Suprapubic skin (tissue), 4 donors: ENCODE measurements at regions not wholly inside any gene's neighbourhood (a gene's known extent, or its start where the extent isn't known, plus 50 kb on each side); places are given as distances from the start of the nearest gene placed in this dataset.

ENCODE experiments used
- DNase-seq, 2 donors: peaks; one replicate each; pipeline ENCODE4 v3.0.0-alpha.2; 2019; ENCODE audit warnings: low spot score in 2 of 2
- H3K27ac ChIP-seq: fragments of 200-600 bp; sonication (generic); one replicate; pipeline ENCODE4 v1.5.1; 2019
- H3K27me3 ChIP-seq: fragments of 200-600 bp; sonication (generic); one replicate; pipeline ENCODE4 v1.5.1; 2019
- H3K36me3 ChIP-seq: fragments of 200-600 bp; sonication (generic); one replicate; pipeline ENCODE4 v1.5.1; 2019
- H3K4me1 ChIP-seq: fragments of 200-600 bp; sonication (generic); one replicate; pipeline ENCODE4 v1.5.1; 2019
- H3K4me3 ChIP-seq: fragments of 200-600 bp; sonication (generic); one replicate; pipeline ENCODE4 v1.5.1; 2019; ENCODE audit warnings: mild to moderate bottlenecking
- H3K9me3 ChIP-seq: fragments of 200-600 bp; sonication (generic); one replicate; pipeline ENCODE4 v1.5.1; 2019
- EP300 ChIP-seq: sonication (generic); formaldehyde crosslinking; IDR thresholded peaks from one replicate; pipeline ENCODE4 v1.6.1; 2017; ENCODE audit warnings: antibody characterized with exemption
- POLR2A ChIP-seq, 2 donors: fragments of 450-650 bp; IDR thresholded peaks; one replicate each; pipeline ENCODE4 v1.6.1; 2017; ENCODE audit warnings: antibody characterized with exemption in 2 of 2, mild to moderate bottlenecking in 2 of 2, moderate library complexity in 2 of 2
- POLR2AphosphoS5 ChIP-seq, 3 donors: sonication (generic); formaldehyde crosslinking; IDR thresholded peaks; one replicate each; pipeline ENCODE4 v1.6.1; 2017; ENCODE audit warnings: antibody characterized with exemption in 3 of 3
- WGBS: methylation state at CpG from one replicate; pipeline ENCODE4 v1.1.5; 2018; 5-methylcytosine and 5-hydroxymethylcytosine counted together
- TF ChIP-seq, protein P1 (sequence below), 2 donors: fragments of 200-600 bp in 1 of 2; fragments of 450-650 bp in 1 of 2; sonication (generic) in 1 of 2; IDR thresholded peaks; one replicate each; pipeline ENCODE4 v1.5.1; 2016 to 2019; ENCODE audit warnings: antibody characterized with exemption in 2 of 2, mild to moderate bottlenecking in 1 of 2, moderate library complexity in 1 of 2

DNA sequence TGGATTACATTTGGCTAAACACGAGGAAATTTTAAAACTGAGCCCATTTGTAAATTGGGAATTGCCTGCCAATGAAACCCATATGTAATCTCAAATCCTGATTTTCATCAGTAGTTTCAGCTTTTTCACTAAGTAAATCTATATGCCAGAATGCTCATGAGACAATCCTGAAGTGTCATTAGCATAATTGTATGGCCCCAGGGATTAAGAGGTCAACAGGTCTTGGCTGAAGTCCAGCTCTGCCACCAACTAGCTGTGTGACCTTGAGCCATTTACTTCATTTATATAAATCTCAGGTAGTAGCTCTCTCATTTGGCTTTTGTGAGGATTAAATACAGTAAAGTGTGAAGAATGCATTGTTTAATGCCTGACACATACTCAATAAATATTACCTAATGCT is 320.5 kb upstream of the EMCN start:
- no peaks in the 10 kb centered on the region for H3K9me3 ChIP-seq
- TF ChIP-seq EP300 (no peak), POLR2AphosphoS5 (IDR thresholded peaks at IDR 0.05) (no peak), POLR2A (IDR thresholded peaks at IDR 0.05) (no peak)
- TF ChIP-seq, protein P1, sequence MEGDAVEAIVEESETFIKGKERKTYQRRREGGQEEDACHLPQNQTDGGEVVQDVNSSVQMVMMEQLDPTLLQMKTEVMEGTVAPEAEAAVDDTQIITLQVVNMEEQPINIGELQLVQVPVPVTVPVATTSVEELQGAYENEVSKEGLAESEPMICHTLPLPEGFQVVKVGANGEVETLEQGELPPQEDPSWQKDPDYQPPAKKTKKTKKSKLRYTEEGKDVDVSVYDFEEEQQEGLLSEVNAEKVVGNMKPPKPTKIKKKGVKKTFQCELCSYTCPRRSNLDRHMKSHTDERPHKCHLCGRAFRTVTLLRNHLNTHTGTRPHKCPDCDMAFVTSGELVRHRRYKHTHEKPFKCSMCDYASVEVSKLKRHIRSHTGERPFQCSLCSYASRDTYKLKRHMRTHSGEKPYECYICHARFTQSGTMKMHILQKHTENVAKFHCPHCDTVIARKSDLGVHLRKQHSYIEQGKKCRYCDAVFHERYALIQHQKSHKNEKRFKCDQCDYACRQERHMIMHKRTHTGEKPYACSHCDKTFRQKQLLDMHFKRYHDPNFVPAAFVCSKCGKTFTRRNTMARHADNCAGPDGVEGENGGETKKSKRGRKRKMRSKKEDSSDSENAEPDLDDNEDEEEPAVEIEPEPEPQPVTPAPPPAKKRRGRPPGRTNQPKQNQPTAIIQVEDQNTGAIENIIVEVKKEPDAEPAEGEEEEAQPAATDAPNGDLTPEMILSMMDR (IDR thresholded peaks at IDR 0.05): no peak
- no peak overlapping the region for H3K27ac ChIP-seq
- no peaks in the 10 kb centered on the region for H3K4me1 ChIP-seq
- H3K27me3 ChIP-seq: no peaks in the 10 kb centered on the region
- H3K36me3 ChIP-seq: no peaks in the 10 kb centered on the region
- 72% methylated on average over 1 of the region's 1 CpG for WGBS
- no peak for DNase-seq
- no peak overlapping the region for H3K4me3 ChIP-seq

GRCh38 chr4:100836929-100837328 is 319.1 kb upstream of the EMCN start:
- H3K27ac ChIP-seq: no peak overlapping the region
- DNase-seq: no peak
- WGBS: 94% methylated on average over 1 of the region's 1 CpG
- TF ChIP-seq POLR2AphosphoS5 (IDR thresholded peaks at IDR 0.05): no peak
- no peaks in the 10 kb centered on the region for H3K27me3 ChIP-seq
- H3K4me1 ChIP-seq: no peaks in the 10 kb centered on the region
- H3K4me3 ChIP-seq: no peak overlapping the region
- H3K9me3 ChIP-seq: no peaks in the 10 kb centered on the region
- no peaks in the 10 kb centered on the region for H3K36me3 ChIP-seq

DNA sequence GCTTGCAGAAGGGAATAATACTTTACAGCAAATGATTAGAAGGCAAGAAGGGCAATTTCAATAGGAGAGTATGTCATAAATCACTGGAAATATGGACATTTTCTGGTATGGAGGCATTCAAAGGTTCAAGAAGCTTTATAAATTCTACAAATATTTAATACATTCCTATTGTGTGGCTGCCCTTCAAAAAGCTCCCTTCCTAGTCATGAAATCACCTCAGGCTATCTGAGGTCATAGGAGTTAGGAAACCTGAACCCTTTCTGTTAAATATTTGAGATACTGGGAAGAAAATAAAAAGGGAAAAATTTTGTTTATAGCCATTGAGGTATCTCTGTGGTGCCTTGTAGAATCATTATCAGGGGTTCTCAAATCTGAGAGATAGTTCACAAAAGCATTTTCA is 316.8 kb upstream of the EMCN start:
- DNase-seq: no peak
- no peaks in the 10 kb centered on the region for H3K4me1 ChIP-seq
- no peaks in the 10 kb centered on the region for H3K27me3 ChIP-seq
- H3K36me3 ChIP-seq: no peaks in the 10 kb centered on the region
- no peak for TF ChIP-seq POLR2AphosphoS5 (IDR thresholded peaks at IDR 0.05)
- no peaks in the 10 kb centered on the region for H3K9me3 ChIP-seq
- no peak overlapping the region for H3K27ac ChIP-seq
- no peak overlapping the region for H3K4me3 ChIP-seq

DNA sequence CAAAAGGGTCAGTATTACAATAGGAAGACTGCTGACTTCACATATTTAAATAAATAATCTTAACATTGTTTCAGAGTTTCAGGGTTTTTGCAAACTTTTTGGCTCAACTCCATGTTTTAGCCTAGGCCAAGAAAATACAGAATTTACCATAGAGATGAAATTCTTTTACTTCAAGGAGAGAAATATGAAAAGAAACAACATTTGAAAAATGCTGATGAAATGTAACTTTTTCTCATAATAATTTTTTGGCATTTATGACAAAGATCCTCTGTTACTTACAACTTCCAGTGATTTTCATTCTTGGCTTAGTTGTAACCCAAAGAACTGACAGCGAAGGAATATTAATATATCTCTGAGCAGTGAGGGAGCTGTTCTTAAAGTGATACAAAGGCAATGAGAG is 316.1 kb upstream of the EMCN start:
- H3K27me3 ChIP-seq: no peaks in the 10 kb centered on the region
- no peak overlapping the region for H3K4me3 ChIP-seq
- no peaks in the 10 kb centered on the region for H3K9me3 ChIP-seq
- DNase-seq: no peak
- no peaks in the 10 kb centered on the region for H3K4me1 ChIP-seq
- no peak overlapping the region for H3K27ac ChIP-seq
- 70% methylated on average over 1 of the region's 1 CpG for WGBS
- no peak for TF ChIP-seq POLR2A (IDR thresholded peaks at IDR 0.05)
- no peak for TF ChIP-seq EP300
- TF ChIP-seq, protein P1 (IDR thresholded peaks at IDR 0.05): no peak
- no peak for TF ChIP-seq POLR2AphosphoS5 (IDR thresholded peaks at IDR 0.05)
- H3K36me3 ChIP-seq: no peaks in the 10 kb centered on the region

GRCh38 chr4:100828986-100829685 is 311.3 kb upstream of the EMCN start:
- TF ChIP-seq POLR2A (IDR thresholded peaks at IDR 0.05): no peak
- TF ChIP-seq EP300: no peak
- TF ChIP-seq, protein P1 (IDR thresholded peaks at IDR 0.05): no peak
- no peak for TF ChIP-seq POLR2AphosphoS5 (IDR thresholded peaks at IDR 0.05)
- Histone ChIP-seq H3K9me3 (no peaks in the 10 kb centered on the region), H3K4me1 (no peaks in the 10 kb centered on the region), H3K4me3 (no peak overlapping the region), H3K36me3 (no peaks in the 10 kb centered on the region), H3K27ac (no peak overlapping the region), H3K27me3 (no peaks in the 10 kb centered on the region)
- WGBS: 21% methylated on average over 2 of the region's 2 CpGs
- DNase-seq: no peak

DNA sequence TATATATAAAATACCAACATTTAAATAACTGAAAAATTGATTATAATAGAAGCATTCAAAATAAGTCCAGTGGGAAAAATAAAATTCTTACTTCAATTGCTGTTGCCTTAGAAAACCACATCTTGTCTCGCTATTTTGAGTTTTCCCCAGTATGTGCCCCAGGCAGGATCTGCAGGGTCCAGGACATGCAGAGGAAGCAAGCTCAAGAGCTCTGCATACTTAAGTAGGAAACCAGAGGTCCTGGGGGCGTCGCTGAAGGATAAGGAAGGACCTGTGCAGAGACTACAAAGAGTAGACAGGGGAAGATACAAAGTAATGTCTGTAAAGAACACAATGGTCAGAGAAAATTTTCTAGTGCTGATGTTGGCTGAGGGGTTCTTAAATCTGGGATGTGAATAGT is 310.5 kb upstream of the EMCN start:
- TF ChIP-seq EP300 (no peak), POLR2A (IDR thresholded peaks at IDR 0.05) (no peak), POLR2AphosphoS5 (IDR thresholded peaks at IDR 0.05) (no peak)
- TF ChIP-seq, protein P1 (IDR thresholded peaks at IDR 0.05): no peak
- Histone ChIP-seq H3K4me3 (no peak overlapping the region), H3K4me1 (no peaks in the 10 kb centered on the region), H3K36me3 (no peaks in the 10 kb centered on the region), H3K27ac (no peak overlapping the region), H3K27me3 (no peaks in the 10 kb centered on the region), H3K9me3 (no peaks in the 10 kb centered on the region)
- WGBS: 85% methylated on average over 3 of the region's 3 CpGs
- DNase-seq: no peak
